ENCODE measurements at regions not wholly inside any gene's neighbourhood (a gene's known extent, or its start where the extent isn't known, plus 50 kb on each side); places are given as distances from the start of the nearest gene placed in this dataset.
A peak's percentile ranks its signal among the peaks of the same experiment; 100 is the strongest.

DNA sequence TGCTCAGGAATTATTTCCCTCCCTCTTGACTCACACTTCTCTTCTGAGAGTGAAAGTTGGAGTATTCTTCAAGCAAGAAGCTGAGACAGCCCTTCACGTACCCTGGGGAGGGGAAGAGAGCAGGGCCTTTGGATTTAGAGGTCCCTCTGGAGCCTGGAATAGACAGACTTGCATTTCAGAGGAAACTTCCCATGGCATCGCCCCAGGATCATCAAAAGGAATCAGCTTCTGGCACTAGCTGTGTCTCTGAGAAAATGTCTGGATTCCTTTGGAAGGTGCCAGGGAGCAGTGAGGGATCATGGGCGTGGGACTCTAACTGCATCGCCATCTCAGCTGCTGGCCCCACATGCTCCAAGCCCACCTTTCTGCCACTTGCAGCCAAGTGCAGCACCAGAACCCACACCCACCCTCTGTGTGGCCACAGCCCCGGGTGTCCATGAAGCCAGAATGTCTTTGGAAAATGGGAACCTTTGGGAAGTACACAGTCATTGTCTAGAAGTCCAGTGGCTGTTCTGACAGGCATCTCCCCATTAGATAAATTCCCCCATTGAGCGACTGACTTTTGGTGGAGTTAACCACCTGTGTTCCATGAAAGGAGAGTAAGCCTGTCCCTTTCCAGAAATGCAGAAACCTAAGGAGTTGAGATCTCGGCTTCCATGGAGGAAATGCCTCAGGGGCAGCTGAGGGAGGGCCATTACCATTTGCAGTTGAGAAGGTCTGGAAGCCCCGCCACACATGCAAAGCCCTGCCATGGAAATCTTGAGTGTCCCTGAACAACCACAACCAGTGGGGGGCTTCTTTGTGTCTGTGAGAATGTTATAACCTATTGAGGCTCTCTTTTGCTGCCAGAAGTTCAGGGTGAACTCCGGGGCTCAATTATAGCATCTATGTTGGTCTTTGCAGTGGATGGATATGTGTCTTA lies 57.8 kb upstream of the GDF10 start:
- Histone ChIP-seq H3K9me3 (no peaks in the 10 kb centered on the region), H3K27ac (no peak overlapping the region), H3K4me3 (no peak overlapping the region), H3K36me3 (no peaks in the 10 kb centered on the region), H3K27me3 (replicated peaks in 1 of 7) (no peaks in the 10 kb centered on the region), H3K4me1 (no peaks in the 10 kb centered on the region)
- intact Hi-C loops (cut with DNase I; ENCODE audit: low total_unique reads), result no loop called here
- 86 to 91% (median 90%) methylated on average over 9 of the region's 9 CpGs for WGBS, 5 donors
- TF ChIP-seq POLR2AphosphoS5 (IDR thresholded peaks at IDR 0.05), result no peak
- no peak for TF ChIP-seq POLR2A (IDR thresholded peaks at IDR 0.05)
- TF ChIP-seq, protein P1, sequence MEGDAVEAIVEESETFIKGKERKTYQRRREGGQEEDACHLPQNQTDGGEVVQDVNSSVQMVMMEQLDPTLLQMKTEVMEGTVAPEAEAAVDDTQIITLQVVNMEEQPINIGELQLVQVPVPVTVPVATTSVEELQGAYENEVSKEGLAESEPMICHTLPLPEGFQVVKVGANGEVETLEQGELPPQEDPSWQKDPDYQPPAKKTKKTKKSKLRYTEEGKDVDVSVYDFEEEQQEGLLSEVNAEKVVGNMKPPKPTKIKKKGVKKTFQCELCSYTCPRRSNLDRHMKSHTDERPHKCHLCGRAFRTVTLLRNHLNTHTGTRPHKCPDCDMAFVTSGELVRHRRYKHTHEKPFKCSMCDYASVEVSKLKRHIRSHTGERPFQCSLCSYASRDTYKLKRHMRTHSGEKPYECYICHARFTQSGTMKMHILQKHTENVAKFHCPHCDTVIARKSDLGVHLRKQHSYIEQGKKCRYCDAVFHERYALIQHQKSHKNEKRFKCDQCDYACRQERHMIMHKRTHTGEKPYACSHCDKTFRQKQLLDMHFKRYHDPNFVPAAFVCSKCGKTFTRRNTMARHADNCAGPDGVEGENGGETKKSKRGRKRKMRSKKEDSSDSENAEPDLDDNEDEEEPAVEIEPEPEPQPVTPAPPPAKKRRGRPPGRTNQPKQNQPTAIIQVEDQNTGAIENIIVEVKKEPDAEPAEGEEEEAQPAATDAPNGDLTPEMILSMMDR (IDR thresholded peaks at IDR 0.05 in 8 of 11, conservative IDR thresholded peaks at IDR 0.05 in 3 of 11), result no peak
- DNase-seq, result peak; percentile 12

DNA sequence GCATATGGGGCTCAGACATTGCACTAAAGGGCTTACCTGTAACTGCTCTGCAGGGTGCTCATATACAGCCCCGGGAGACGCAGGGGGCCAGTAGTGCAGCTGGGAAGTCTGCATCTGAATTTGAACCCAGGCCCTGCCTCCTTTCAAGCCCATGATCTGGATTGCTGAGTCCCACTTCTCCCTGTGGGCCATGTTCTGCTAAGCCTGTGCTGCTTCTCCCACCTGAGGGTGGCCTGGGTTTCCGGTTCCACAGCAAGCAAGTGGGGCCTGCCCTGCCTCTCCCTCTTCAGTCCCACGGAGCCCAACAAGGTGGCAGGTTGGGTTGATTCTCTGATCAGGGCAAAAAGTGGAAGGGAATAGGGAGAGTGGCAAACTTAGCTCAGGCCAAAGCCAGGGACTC lies 56.6 kb upstream of the GDF10 start:
- 87 to 98% (median 93%) methylated on average over 4 of the region's 4 CpGs for WGBS, 5 donors
- intact Hi-C loops (cut with DNase I; ENCODE audit: low total_unique reads), result no loop called here

DNA sequence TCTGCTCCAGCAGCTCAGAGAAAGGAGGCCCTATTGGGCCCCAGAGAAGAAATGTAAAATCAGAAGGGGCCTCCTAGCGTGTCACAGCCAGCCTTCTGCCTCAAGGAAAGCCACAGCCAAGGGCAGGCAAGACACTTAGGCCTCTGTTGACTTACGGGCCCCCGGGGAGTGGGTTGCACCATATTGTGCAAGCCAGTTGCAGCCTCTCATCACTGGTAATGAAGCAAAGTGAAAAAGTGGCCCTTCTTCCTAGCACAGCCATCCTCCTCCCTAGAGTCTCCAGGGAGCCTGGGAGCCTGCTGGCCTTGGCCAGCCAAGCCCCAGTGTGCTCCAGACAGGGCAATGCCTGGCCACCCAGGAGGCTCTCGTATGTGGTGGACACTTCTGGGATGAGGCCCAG lies 56.2 kb upstream of the GDF10 start:
- no peaks in the 10 kb centered on the region for H3K36me3 ChIP-seq
- H3K9me3 ChIP-seq, result no peaks in the 10 kb centered on the region
- no peak overlapping the region for H3K4me3 ChIP-seq
- no peaks in the 10 kb centered on the region for H3K4me1 ChIP-seq
- no peaks in the 10 kb centered on the region for H3K27me3 ChIP-seq (replicated peaks in 1 of 7)
- no peak for TF ChIP-seq POLR2AphosphoS5 (IDR thresholded peaks at IDR 0.05)
- TF ChIP-seq POLR2A (IDR thresholded peaks at IDR 0.05), result no peak
- TF ChIP-seq, protein P1 (IDR thresholded peaks at IDR 0.05 in 8 of 11, conservative IDR thresholded peaks at IDR 0.05 in 3 of 11), result no peak
- intact Hi-C loops (cut with DNase I; ENCODE audit: low total_unique reads), result no loop called here
- peak; percentile 46 for DNase-seq
- WGBS, 5 donors, result 44 to 86% (median 62%) methylated on average over 1 to 4 of the region's 4 CpGs
- no peak overlapping the region for H3K27ac ChIP-seq

More for the DNA sequence above, 56.6 kb upstream of the GDF10 start:
- no peak overlapping the region for H3K27ac ChIP-seq
- H3K36me3 ChIP-seq, result no peaks in the 10 kb centered on the region
- H3K27me3 ChIP-seq (replicated peaks in 1 of 7), result no peaks in the 10 kb centered on the region
- no peaks in the 10 kb centered on the region for H3K9me3 ChIP-seq
- no peak for TF ChIP-seq POLR2A (IDR thresholded peaks at IDR 0.05)
- no peak for TF ChIP-seq POLR2AphosphoS5 (IDR thresholded peaks at IDR 0.05)
- TF ChIP-seq, protein P1 (IDR thresholded peaks at IDR 0.05 in 8 of 11, conservative IDR thresholded peaks at IDR 0.05 in 3 of 11), result no peak
- H3K4me3 ChIP-seq, result no peak overlapping the region
- H3K4me1 ChIP-seq, result no peaks in the 10 kb centered on the region
- peak; percentile 43 for DNase-seq

Data from spleen (tissue), 11 donors.